GM19025 (cell line): ENCODE measurements at regions not wholly inside any gene's neighbourhood (a gene's known extent, or its start where the extent isn't known, plus 50 kb on each side); places are given as distances from the start of the nearest gene placed in this dataset.

Source experiments
- ATAC-seq: cut with Tn5 transposase; IDR thresholded peaks from one replicate; pipeline ENCODE4 v1.9.1; 2021; ENCODE audit warnings: mild to moderate bottlenecking, low read depth, moderate library complexity; ENCODE audit not compliant: unreplicated experiment

GRCh38 chr15:93201940-93202339 is 112.9 kb upstream of the RGMA start:
- ATAC-seq = no peak

- no peak for ATAC-seq
Observed at GRCh38 chr15:93200837-93201226, 111.8 kb upstream of the RGMA start.

- no peak for ATAC-seq
Observed at GRCh38 chr15:93200081-93200836, 111.2 kb upstream of the RGMA start.

DNA sequence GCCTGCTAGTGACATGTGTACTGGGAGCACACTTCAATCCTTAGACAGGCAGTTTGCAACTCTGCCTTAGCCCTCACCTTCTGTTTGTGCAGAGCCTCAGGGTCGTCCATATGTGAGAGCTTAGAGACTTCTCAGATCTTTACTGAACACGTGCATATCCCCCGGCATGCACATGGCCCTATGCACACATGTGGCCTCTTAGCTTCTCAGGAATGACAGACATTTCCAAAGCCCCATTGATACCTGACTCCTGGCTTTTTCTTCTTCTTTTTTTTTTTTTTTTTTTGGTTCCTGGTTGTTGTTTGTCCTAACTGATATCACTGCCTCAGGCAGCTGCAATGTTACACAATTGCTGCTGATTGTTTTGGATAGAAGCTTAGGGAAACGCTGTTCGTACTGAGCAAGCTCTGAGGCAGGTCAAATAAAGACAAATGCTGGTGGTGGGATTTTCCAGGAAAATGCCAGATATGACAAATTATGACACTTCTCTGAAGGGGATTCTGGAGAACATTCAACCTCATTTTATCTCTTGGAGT is 107.2 kb upstream of the RGMA start:
- ATAC-seq = no peak

DNA sequence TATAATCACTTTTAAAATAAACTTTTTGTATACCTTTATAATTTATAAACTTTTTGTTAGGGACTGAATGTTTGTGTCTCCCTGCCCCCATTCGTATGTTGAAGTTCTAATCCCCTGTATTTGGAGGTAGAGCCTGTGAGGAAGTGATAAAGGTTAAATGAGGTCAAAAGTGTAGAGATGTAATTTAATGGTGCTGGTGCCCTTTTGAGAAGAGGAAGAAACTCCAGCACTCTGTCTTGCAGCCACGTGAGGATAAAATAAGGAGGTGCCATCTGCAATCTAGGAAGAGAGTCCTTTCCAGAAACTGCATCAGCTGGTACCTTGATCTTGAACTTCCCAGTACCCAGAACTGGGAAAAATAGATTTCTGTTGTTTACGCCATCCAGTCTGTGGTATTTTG is 106.1 kb upstream of the RGMA start:
- no peak for ATAC-seq

GRCh38 chr15:93190238-93190637 is 101.2 kb upstream of the RGMA start:
- ATAC-seq = no peak

- no peak for ATAC-seq
Observed at GRCh38 chr15:93189561-93189960, 100.5 kb upstream of the RGMA start.

DNA sequence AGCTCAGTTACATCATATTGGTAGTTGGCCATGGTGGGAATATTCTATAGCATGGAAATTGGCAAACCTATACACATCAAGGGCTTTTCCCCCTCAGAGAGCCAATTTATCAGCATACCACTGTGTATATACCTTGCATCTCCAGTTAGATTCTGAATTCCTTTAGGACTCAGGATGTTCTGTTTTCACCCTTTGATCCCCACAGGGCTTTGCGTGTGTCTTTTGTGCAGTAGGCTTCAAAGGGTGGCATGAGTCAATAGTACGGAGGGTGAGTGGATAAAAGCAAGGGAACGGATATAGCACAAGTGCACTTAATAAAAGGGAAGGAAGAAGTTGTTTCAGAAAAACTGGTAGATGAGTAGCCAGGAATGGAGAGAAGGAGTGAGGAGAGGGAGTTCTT is 99.2 kb upstream of the RGMA start:
- ATAC-seq = no peak

DNA sequence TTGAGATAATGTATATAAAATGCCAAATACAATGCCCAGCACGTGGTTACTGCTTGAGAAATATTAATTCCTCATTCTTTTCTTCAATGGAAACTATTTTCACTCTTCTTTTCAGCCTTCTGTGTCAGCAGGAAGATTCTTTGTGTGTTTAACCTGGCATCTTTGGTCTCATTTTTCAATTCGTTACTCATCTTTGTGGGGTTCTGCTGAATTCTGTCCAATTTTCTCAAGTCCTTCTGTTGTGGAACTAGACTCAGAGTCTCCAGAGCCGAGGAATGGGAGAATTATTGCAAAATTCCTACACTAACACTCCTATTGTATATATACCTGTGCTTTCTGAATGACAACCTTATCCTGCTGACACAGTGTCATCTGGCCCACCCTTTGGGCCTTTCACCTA is 96.8 kb upstream of the RGMA start:
- ATAC-seq = no peak

- no peak for ATAC-seq
Observed at GRCh38 chr15:93182703-93183205, 93.7 kb upstream of the RGMA start.

GRCh38 chr15:93180656-93181055 is 91.6 kb upstream of the RGMA start:
- ATAC-seq = no peak

- ATAC-seq = no peak
Observed at GRCh38 chr15:93180128-93180527, 91.1 kb upstream of the RGMA start.

DNA sequence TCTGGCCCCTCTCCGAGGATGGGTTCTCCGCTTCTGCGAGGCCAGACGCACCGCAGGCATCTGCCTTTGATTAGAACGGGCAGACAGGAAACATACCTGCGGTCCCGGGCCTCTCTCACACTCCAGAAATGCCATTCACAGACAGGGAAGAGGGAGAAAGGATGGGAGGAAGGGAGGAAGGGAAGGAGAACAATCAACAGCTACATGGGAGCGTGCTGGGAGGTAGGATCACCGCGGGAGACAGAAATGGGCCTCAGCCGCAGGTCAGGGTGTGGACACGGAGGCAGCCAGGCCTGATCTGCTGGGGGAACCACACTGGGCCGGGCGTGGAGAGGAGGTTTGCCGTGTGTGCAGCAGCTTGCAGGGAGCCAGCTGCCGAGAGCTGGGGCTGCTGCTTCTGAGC is 90.7 kb upstream of the RGMA start:
- ATAC-seq = no peak

GRCh38 chr15:93179072-93179471 is 90.1 kb upstream of the RGMA start:
- no peak for ATAC-seq

GRCh38 chr15:93178371-93178770 is 89.4 kb upstream of the RGMA start:
- no peak for ATAC-seq

GRCh38 chr15:93176065-93176464 is 87.1 kb upstream of the RGMA start:
- no peak for ATAC-seq

DNA sequence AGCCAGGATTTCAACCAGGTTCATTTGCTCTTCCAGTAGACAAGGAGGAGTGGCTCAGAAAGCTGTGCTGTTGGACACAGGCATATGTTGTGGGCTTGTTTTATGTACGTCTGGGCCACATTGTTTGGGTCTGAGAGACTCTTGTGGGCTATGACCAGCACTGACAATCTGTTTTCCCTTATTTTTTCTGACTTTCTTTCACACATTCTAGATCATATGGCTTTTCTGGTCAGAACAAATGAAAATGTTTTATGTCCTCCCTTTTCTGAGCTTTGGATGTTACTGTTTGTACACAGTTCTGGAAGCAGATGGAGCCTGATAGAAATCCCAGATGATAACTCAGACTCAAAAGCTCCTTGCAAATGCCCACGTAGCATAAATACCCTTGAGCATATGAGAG is 85.8 kb upstream of the RGMA start:
- no peak for ATAC-seq

DNA sequence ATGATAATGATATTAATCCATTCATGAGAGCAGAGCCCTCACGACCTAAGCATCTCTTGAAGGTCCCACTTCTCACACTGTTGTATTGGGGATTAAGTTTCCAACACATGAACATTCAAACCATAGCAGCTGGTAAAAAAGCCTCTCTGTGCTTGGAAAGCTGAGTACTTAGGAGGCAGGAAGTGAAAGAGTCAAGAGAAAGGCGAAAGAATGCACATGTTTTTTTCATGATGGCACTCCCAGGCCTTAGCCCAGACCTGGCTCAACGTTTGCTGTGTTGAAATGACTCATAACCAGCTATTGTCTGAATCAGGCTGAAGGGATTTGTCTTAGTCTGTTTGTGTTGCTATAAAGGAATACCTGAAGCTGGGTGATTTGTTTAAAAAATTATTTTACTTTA is 84.4 kb upstream of the RGMA start:
- ATAC-seq = no peak

GRCh38 chr15:93171476-93171875 is 82.5 kb upstream of the RGMA start:
- ATAC-seq = no peak

GRCh38 chr15:93170329-93170728 is 81.3 kb upstream of the RGMA start:
- ATAC-seq = no peak

GRCh38 chr15:93168910-93169309 is 79.9 kb upstream of the RGMA start:
- ATAC-seq = no peak

DNA sequence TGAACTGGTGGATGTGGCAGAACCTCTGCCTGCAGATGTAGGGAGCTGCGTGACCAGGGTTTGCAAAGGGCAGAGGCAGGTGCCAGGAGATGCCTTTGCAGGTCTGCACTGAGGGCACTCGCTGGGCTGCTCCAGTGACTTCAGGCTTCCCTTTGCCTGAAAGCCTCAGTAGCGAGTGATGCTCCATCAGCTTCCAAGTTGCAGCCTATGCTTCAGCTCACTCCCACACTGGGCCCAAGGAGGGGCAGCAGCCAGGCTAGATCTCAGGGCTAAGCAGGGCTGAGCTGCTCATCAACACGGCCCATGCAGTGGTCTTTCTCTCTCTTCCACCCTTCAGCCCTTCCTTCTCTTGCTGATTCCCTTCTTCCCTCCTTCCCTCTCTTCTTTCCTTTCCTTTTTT is 78.3 kb upstream of the RGMA start:
- ATAC-seq = no peak
